Transverse colon (tissue), 4 donors: ENCODE measurements at regions not wholly inside any gene's neighbourhood (a gene's known extent, or its start where the extent isn't known, plus 50 kb on each side); places are given as distances from the start of the nearest gene placed in this dataset.

Experiments
- DNase-seq: peaks from one replicate; pipeline ENCODE4 v3.0.0-alpha.2; 2019
- H3K27ac ChIP-seq, 4 donors: fragments of 200-600 bp; sonication (generic); 2 replicates each; pipeline ENCODE4 v1.5.1; 2016 to 2018; ENCODE audit warnings: inconsistent platforms in 4 of 4
- H3K27me3 ChIP-seq: fragments of 200-600 bp; sonication (generic); 2 replicates; pipeline ENCODE4 v1.5.1; 2017; ENCODE audit warnings: inconsistent platforms
- H3K36me3 ChIP-seq, 4 donors: fragments of 200-600 bp; sonication (generic); 2 replicates each; pipeline ENCODE4 v1.5.1; 2017 to 2019; ENCODE audit warnings: inconsistent platforms in 4 of 4
- H3K4me1 ChIP-seq, 4 donors: fragments of 200-600 bp; sonication (generic); 2 replicates each; pipeline ENCODE4 v1.5.1; 2017 to 2020; ENCODE audit warnings: inconsistent platforms in 4 of 4
- H3K4me3 ChIP-seq, 4 donors: fragments of 200-600 bp; sonication (generic); 1 replicate in 1 of 4; 2 replicates in 3 of 4; pipeline versions ENCODE4 v1.5.1 to v1.6.1; 2017 to 2019; ENCODE audit warnings: inconsistent platforms in 4 of 4
- H3K9me3 ChIP-seq, 2 donors: fragments of 200-600 bp; sonication (generic); 2 replicates each; pipeline ENCODE4 v1.5.1; 2017 to 2019; ENCODE audit warnings: inconsistent platforms in 2 of 2
- EP300 ChIP-seq: sonication (generic); formaldehyde crosslinking; IDR thresholded peaks from one replicate; pipeline ENCODE4 v1.6.1; 2017; ENCODE audit warnings: antibody characterized with exemption, low read depth
- POLR2A ChIP-seq: fragments of 450-650 bp; IDR thresholded peaks from one replicate; pipeline ENCODE4 v1.6.1; 2016; ENCODE audit warnings: antibody characterized with exemption, mild to moderate bottlenecking, moderate library complexity
- POLR2AphosphoS5 ChIP-seq, 3 donors: sonication (generic); formaldehyde crosslinking; IDR thresholded peaks; one replicate each; pipeline ENCODE4 v1.6.1; 2016; ENCODE audit warnings: antibody characterized with exemption in 3 of 3
- WGBS, 2 donors: methylation state at CpG; one replicate each; pipeline ENCODE4 v1.1.5; 2018; ENCODE audit warnings: low coverage in 1 of 2; 5-methylcytosine and 5-hydroxymethylcytosine counted together
- in situ Hi-C, 4 donors: fragments of 200-750 bp; cut with MboI; loops; one replicate each; pipeline versions ENCODE4 v1.15.0 to v1.15.1; 2017; ENCODE audit warnings: low sequenced_read_pairs in 3 of 4, low pct_ligation_motif_present in 1 of 4, low pct_unique_long_range_greater_than_20kb in 1 of 4
- intact Hi-C: fragments of 100-400 bp; cut with DNase I; formaldehyde crosslinking; loops from one replicate; pipeline ENCODE4 v1.15.1; 2023; ENCODE audit warnings: low total_unique reads
- TF ChIP-seq, protein P1 (sequence below), 5 experiments: fragments of 200-600 bp in 3 of 5; fragments of 450-650 bp in 2 of 5; sonication (generic) in 3 of 5; IDR thresholded peaks; 1 replicate in 2 of 5; 2 replicates in 3 of 5; pipeline ENCODE4 v1.5.1; 2016 to 2017; ENCODE audit warnings: antibody characterized with exemption in 5 of 5, inconsistent platforms in 3 of 5, mild to moderate bottlenecking in 2 of 5, moderate library complexity in 1 of 5

GRCh38 chr7:131254211-131254610 lies 73.5 kb upstream of the MKLN1 start:
- in situ Hi-C loops = no loop called here
- intact Hi-C loops = no loop called here
- TF ChIP-seq, protein P1, sequence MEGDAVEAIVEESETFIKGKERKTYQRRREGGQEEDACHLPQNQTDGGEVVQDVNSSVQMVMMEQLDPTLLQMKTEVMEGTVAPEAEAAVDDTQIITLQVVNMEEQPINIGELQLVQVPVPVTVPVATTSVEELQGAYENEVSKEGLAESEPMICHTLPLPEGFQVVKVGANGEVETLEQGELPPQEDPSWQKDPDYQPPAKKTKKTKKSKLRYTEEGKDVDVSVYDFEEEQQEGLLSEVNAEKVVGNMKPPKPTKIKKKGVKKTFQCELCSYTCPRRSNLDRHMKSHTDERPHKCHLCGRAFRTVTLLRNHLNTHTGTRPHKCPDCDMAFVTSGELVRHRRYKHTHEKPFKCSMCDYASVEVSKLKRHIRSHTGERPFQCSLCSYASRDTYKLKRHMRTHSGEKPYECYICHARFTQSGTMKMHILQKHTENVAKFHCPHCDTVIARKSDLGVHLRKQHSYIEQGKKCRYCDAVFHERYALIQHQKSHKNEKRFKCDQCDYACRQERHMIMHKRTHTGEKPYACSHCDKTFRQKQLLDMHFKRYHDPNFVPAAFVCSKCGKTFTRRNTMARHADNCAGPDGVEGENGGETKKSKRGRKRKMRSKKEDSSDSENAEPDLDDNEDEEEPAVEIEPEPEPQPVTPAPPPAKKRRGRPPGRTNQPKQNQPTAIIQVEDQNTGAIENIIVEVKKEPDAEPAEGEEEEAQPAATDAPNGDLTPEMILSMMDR (IDR thresholded peaks at IDR 0.05) = no peak
- TF ChIP-seq POLR2A (no peak), POLR2AphosphoS5 (IDR thresholded peaks at IDR 0.05) (no peak), EP300 (no peak)

GRCh38 chr7:131255242-131255641 lies 72.4 kb upstream of the MKLN1 start:
- no peak for DNase-seq
- intact Hi-C loops = no loop called here
- Histone ChIP-seq H3K27me3 (peaks cover 3% of the 10 kb centered on the region), H3K4me1 (no peaks in the 10 kb centered on the region), H3K9me3 (peaks cover 19 to 27% of the 10 kb centered on the region in 2 donors), H3K4me3 (no peak overlapping the region), H3K36me3 (no peaks in the 10 kb centered on the region), H3K27ac (no peak overlapping the region)
- WGBS, 2 donors = 75 to 93% methylated on average over 1 of the region's 1 CpG
- in situ Hi-C loops = no loop called here
- no peak for TF ChIP-seq EP300
- no peak for TF ChIP-seq POLR2AphosphoS5 (IDR thresholded peaks at IDR 0.05)
- no peak for TF ChIP-seq POLR2A
- TF ChIP-seq, protein P1 (IDR thresholded peaks at IDR 0.05) = no peak

More at GRCh38 chr7:131254211-131254610, 73.5 kb upstream of the MKLN1 start:
- WGBS, 2 donors = 67 to 73% methylated on average over 2 of the region's 2 CpGs
- no peak overlapping the region for H3K27ac ChIP-seq
- no peaks in the 10 kb centered on the region for H3K4me1 ChIP-seq
- no peaks in the 10 kb centered on the region for H3K36me3 ChIP-seq
- no peak for DNase-seq
- peaks cover 3% of the 10 kb centered on the region for H3K27me3 ChIP-seq
- H3K9me3 ChIP-seq = peaks cover 19 to 27% of the 10 kb centered on the region in 2 donors
- no peak overlapping the region for H3K4me3 ChIP-seq

- Histone ChIP-seq H3K9me3 (no peaks in the 10 kb centered on the region), H3K27ac (no peak overlapping the region), H3K4me3 (no peak overlapping the region), H3K4me1 (no peaks in the 10 kb centered on the region), H3K27me3 (peaks cover 3% of the 10 kb centered on the region), H3K36me3 (no peaks in the 10 kb centered on the region)
- WGBS, 2 donors = 93 to 100% methylated on average over 1 of the region's 1 CpG
- TF ChIP-seq POLR2AphosphoS5 (IDR thresholded peaks at IDR 0.05) (no peak), POLR2A (no peak), EP300 (no peak)
- TF ChIP-seq, protein P1 (IDR thresholded peaks at IDR 0.05) = no peak
- DNase-seq = no peak
- intact Hi-C loops = no loop called here
- in situ Hi-C loops = no loop called here
Observed at GRCh38 chr7:131261476-131261994, 66.1 kb upstream of the MKLN1 start.

DNA sequence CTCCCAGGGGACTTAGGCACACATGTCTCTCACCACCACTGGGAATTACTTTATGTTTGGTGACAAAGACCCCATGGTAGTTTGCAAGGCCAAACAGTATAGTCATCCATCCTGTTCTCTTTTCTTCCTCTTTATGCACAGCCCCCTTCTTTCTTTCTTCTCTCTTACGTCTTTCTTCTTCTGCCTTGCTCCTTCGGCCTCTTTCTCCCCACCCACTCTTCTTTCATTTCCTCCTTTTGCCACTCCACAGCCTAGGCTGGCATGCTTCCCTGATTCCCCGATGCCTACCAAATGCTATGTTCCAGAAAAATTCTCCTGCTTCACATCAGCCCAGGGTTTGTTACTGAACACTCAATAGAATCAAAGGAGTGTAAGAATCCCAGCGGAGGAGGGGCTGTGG lies 62.4 kb upstream of the MKLN1 start:
- intact Hi-C loops (no loop called here), in situ Hi-C loops (no loop called here)
- Histone ChIP-seq H3K4me1 (no peaks in the 10 kb centered on the region), H3K27ac (no peak overlapping the region), H3K36me3 (no peaks in the 10 kb centered on the region), H3K27me3 (no peaks in the 10 kb centered on the region), H3K9me3 (no peaks in the 10 kb centered on the region), H3K4me3 (no peak overlapping the region)
- DNase-seq = no peak
- no peak for TF ChIP-seq POLR2AphosphoS5 (IDR thresholded peaks at IDR 0.05)
- no peak for TF ChIP-seq POLR2A
- TF ChIP-seq, protein P1 (IDR thresholded peaks at IDR 0.05) = no peak
- TF ChIP-seq EP300 = no peak
- 64 to 77% methylated on average over 2 to 4 of the region's 4 CpGs for WGBS, 2 donors
